Panc1 (cell line): ENCODE measurements at regions not wholly inside any gene's neighbourhood (a gene's known extent, or its start where the extent isn't known, plus 50 kb on each side); places are given as distances from the start of the nearest gene placed in this dataset.
"Not testable (repeated sequence)": the region's sequence is repeated elsewhere in the genome, so short reads cannot be mapped to it uniquely, and the experiment has no call there.

Source experiments
- ATAC-seq: fragments of 200-7000 bp; cut with Tn5 transposase; 2 replicates; pipeline ENCODE4 v1.9.1; 2020; ENCODE audit warnings: mild to moderate bottlenecking, moderate library complexity
- BruUV-seq: library from RNA; stranded (reverse); fragments of 400-500 nt; replicated peaks from 2 replicates; lab custom pipeline; 2021; lab: Mats Ljungman, UMichigan
- CTCF ChIA-PET: fragments of 300-600 bp; sonication (Branson Sonifier 250); formaldehyde crosslinking; loops from one replicate; lab custom pipeline; 2022; ENCODE audit warnings: antibody characterized with exemption; lab: Charles Lee
- POLR2A ChIA-PET: fragments of 300-600 bp; sonication (Branson Sonifier 250); formaldehyde crosslinking; loops from one replicate; lab custom pipeline; 2022; ENCODE audit warnings: antibody characterized with exemption; lab: Charles Lee
- DNase-seq: peaks from one replicate; pipeline ENCODE4 v3.0.0-alpha.2; 2010; ENCODE audit warnings: low read depth, low spot score
- H3K27ac ChIP-seq: 2 replicates; pipeline ENCODE4 v1.5.1; 2011; ENCODE audit warnings: mild to moderate bottlenecking, low read length, inconsistent platforms
- H3K27me3 ChIP-seq: fragments of 200-500 bp; sonication (Bioruptor generic); 2 replicates; pipeline ENCODE4 v1.6.0; 2014; ENCODE audit warnings: low read length, inconsistent platforms; ENCODE audit not compliant: control insufficient read depth, insufficient read depth
- H3K36me3 ChIP-seq: fragments of 200-500 bp; sonication (Bioruptor generic); 2 replicates; pipeline ENCODE4 v1.5.1; 2014; ENCODE audit warnings: inconsistent platforms, mild to moderate bottlenecking, low read length, moderate library complexity; ENCODE audit not compliant: control insufficient read depth, insufficient read depth
- H3K4me1 ChIP-seq: 2 replicates; pipeline ENCODE4 v1.5.1; 2011; ENCODE audit warnings: inconsistent platforms, mild to moderate bottlenecking, low read length, moderate library complexity; ENCODE audit not compliant: control insufficient read depth, insufficient read depth
- H3K4me3 ChIP-seq, 2 experiments: 2 replicates each; pipeline ENCODE4 v1.5.1; 2011 to 2012; ENCODE audit warnings: low read depth in 2 of 2, low read length in 2 of 2, mild to moderate bottlenecking in 2 of 2, inconsistent platforms in 1 of 2, moderate library complexity in 1 of 2
- H3K9me3 ChIP-seq: fragments of 200-500 bp; sonication (Bioruptor generic); 2 replicates; pipeline ENCODE4 v1.5.1; 2014; ENCODE audit warnings: low read depth, mild to moderate bottlenecking, inconsistent platforms, low read length, moderate library complexity; ENCODE audit not compliant: control insufficient read depth, insufficient read depth
- POLR2AphosphoS5 ChIP-seq: IDR thresholded peaks from 2 replicates; pipeline ENCODE4 v1.6.1; 2012; ENCODE audit warnings: mild to moderate bottlenecking, low read depth, low read length, moderate library complexity
- REST ChIP-seq, 2 experiments: IDR thresholded peaks; 2 replicates each; pipeline ENCODE4 v1.6.1; 2011 to 2012; ENCODE audit warnings: low read depth in 2 of 2, control low read depth in 1 of 2, low read length in 1 of 2, mild to moderate bottlenecking in 1 of 2, moderate library complexity in 1 of 2; ENCODE audit not compliant: insufficient read depth in 1 of 2
- SIN3A ChIP-seq: IDR thresholded peaks from 2 replicates; pipeline ENCODE4 v1.6.1; 2012; ENCODE audit warnings: low read depth, mild to moderate bottlenecking, low read length, moderate library complexity, borderline replicate concordance; ENCODE audit not compliant: insufficient read depth
- TCF7L2 ChIP-seq: IDR thresholded peaks from 2 replicates; pipeline ENCODE4 v1.6.1; 2011; ENCODE audit warnings: mild to moderate bottlenecking, low read depth, low read length, inconsistent platforms
- in situ Hi-C: cut with HindIII; loops from 2 replicates; pipeline ENCODE4 v1.10.0; 2016; ENCODE audit warnings: low sequenced_read_pairs, low pct_unique_long_range_greater_than_20kb
- intact Hi-C: fragments of 100-400 bp; cut with micrococcal nuclease; formaldehyde crosslinking; loops from one replicate; pipeline ENCODE4 v1.10.0; 2022; ENCODE audit not compliant: unreplicated experiment
- TF ChIP-seq, protein P1 (sequence below): fragments of 450-650 bp; IDR thresholded peaks from 2 replicates; pipeline ENCODE4 v1.5.1; 2017; ENCODE audit warnings: mild to moderate bottlenecking

- intact Hi-C loops = loop anchor here (10.0 kb wide), 1 partner anchor 106 kb away; no protein-coding TSS in a partner anchor
- Histone ChIP-seq H3K9me3 (no peaks in the 10 kb centered on the region), H3K27ac (no peak overlapping the region), H3K4me3 (no peak overlapping the region), H3K4me1 (no peaks in the 10 kb centered on the region), H3K36me3 (no peaks in the 10 kb centered on the region), H3K27me3 (peaks cover 2% of the 10 kb centered on the region; the same call in 1 of the 2 replicates)
- DNase-seq (no peak), ATAC-seq (no peak)
- ChIA-PET POLR2A (no interaction called here), CTCF (no interaction called here)
- in situ Hi-C loops = no loop called here
- TF ChIP-seq TCF7L2 = no peak
- no peak for TF ChIP-seq REST (IDR thresholded peaks at IDR 0.05; ENCODE audit: insufficient read depth in 1 of 2, low read depth in 2 of 2, low read length in 1 of 2)
- TF ChIP-seq, protein P1, sequence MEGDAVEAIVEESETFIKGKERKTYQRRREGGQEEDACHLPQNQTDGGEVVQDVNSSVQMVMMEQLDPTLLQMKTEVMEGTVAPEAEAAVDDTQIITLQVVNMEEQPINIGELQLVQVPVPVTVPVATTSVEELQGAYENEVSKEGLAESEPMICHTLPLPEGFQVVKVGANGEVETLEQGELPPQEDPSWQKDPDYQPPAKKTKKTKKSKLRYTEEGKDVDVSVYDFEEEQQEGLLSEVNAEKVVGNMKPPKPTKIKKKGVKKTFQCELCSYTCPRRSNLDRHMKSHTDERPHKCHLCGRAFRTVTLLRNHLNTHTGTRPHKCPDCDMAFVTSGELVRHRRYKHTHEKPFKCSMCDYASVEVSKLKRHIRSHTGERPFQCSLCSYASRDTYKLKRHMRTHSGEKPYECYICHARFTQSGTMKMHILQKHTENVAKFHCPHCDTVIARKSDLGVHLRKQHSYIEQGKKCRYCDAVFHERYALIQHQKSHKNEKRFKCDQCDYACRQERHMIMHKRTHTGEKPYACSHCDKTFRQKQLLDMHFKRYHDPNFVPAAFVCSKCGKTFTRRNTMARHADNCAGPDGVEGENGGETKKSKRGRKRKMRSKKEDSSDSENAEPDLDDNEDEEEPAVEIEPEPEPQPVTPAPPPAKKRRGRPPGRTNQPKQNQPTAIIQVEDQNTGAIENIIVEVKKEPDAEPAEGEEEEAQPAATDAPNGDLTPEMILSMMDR = no peak
- TF ChIP-seq POLR2AphosphoS5 = no peak
- no peak for TF ChIP-seq SIN3A
- no TSS peak for BruUV-seq
These were observed 412.9 kb upstream of the NFE2L3 start for GRCh38 chr7:25739143-25739542.

GRCh38 chr7:25742316-25742715 is 409.7 kb upstream of the NFE2L3 start:
- no peaks in the 10 kb centered on the region for H3K36me3 ChIP-seq
- H3K4me1 ChIP-seq = no peaks in the 10 kb centered on the region
- ChIA-PET POLR2A (no interaction called here), CTCF (no interaction called here)
- DNase-seq = no peak
- H3K4me3 ChIP-seq = no peak overlapping the region
- H3K9me3 ChIP-seq = no peaks in the 10 kb centered on the region
- no peak for TF ChIP-seq TCF7L2
- TF ChIP-seq REST (IDR thresholded peaks at IDR 0.05; ENCODE audit: insufficient read depth in 1 of 2, low read depth in 2 of 2, low read length in 1 of 2) = no peak
- TF ChIP-seq SIN3A = no peak
- TF ChIP-seq POLR2AphosphoS5 = no peak
- TF ChIP-seq, protein P1 = no peak
- H3K27me3 ChIP-seq = peaks cover 2% of the 10 kb centered on the region; the same call in 1 of the 2 replicates
- intact Hi-C loops (no loop called here), in situ Hi-C loops (no loop called here)
- no peak overlapping the region for H3K27ac ChIP-seq
- BruUV-seq = no TSS peak
- no peak for ATAC-seq

DNA sequence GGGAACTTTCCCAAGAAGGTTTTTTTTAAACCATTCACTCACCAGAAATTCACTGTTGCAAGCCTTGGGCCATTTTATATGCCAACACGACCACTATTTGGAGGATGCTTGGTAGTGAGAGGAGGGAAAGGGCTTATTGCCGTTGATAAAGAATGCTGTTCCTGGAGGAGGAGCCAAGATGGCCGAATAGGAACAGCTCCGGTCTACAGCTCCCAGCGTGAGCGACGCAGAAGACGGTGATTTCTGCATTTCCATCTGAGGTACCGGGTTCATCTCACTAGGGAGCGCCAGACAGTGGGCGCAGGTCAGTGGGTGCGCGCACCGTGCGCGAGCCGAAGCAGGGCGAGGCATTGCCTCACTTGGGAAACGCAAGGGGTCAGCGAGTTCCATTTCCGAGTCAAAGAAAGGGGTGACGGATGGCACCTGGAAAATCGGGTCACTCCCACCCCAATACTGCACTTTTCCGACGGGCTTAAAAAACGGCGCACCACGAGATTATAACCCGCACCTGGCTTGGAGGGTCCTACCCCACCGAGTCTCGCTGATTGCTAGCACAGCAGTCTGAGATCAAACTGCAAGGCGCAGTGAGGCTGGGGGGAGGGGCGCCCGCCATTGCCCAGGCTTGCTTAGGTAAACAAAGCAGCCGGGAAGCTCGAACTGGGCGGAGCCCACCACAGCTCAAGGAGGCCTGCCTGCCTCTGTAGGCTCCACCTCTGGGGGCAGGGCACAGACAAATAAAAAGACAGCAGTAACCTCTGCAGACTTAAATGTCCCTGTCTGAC is 408.1 kb upstream of the NFE2L3 start:
- H3K4me3 ChIP-seq, BruUV-seq, DNase-seq, H3K9me3 ChIP-seq, POLR2A ChIA-PET, H3K27ac ChIP-seq, ATAC-seq, H3K27me3 ChIP-seq, H3K4me1 ChIP-seq, intact Hi-C loops, in situ Hi-C loops, CTCF ChIA-PET, H3K36me3 ChIP-seq: not testable (repeated sequence)
